ENCODE measurements at regions not wholly inside any gene's neighbourhood (a gene's known extent, or its start where the extent isn't known, plus 50 kb on each side); places are given as distances from the start of the nearest gene placed in this dataset.

DNA sequence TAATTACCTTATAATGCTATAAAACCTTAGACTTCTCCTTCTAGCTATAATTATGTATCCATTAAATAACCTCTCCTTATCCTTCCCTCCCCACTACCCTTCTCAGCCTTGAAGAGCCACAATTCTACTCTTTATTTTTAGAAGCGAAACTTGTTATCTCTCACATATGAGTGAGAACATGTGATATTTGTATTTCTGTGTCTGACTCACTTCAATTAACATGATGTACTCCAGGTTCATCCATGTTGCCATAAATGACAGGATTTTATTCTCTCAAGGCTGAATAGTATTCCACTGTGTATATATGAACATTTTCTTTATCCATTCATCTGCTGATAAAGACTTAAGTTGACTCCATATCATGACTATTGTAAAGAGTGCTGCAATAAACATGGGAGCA, 485.6 kb downstream of the FLRT2 start:
- DNase-seq, result no peak

DNA sequence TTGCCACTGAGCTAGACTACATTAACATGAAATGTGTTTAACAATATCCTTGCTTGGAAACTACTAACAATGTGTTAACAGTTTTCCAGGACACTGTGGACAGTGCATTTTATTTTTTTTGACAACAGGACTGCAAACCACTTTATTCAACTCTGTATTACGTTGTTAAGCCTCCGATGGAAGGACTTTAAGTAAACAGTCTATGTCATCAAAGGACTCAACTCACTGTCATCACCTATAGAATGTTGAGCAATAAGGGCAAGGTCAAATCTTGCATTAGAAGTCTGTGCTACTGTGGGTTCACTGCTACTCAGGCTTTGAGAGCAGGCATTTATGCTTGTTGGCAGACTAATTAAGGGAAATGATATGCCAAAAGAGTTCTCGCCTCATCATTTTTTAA, 483.7 kb downstream of the FLRT2 start:
- no peak for DNase-seq

DNA sequence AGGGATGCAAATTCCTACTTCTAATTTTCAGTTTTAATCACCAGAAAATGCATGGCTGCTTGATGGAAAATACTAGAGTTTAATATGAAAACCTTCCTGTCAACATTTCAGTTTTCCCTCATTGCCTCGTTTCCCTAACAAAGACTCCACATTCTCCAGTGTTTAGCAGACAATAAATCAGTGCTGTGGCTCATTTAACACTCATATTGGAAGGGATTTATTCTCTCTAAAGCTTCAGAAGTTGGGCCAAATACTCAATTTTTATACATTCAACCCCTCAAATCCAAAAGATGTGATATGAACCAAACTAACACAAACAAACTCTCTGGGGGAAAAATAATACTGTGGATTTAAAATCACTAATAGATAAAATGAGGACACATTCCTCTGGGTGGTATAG, 482.5 kb downstream of the FLRT2 start:
- no peak for DNase-seq

DNA sequence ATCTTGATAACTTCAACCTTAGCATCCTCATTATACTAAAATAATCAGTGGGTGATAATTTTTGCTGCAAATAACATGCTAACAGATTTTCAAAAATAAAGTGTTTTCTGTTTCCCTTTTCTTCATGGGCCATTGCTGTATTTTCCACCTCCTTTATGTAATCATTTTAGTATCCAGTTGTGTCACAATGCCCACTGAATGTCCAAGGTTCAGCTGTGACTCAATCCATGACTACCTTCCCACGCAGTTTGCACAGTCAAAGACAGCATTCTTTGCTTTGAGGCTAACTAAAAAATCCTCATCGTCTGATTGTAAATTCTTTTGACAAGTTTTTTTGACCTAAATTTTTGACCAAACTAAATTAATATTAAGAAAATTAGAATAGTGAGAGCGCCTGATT, 474.1 kb downstream of the FLRT2 start:
- no peak for DNase-seq

- DNase-seq, result no peak
These were observed 466.6 kb downstream of the FLRT2 start for GRCh38 chr14:85996551-85996950.

- no peak for DNase-seq
These were observed 461.2 kb downstream of the FLRT2 start for GRCh38 chr14:85991156-85991555.

DNA sequence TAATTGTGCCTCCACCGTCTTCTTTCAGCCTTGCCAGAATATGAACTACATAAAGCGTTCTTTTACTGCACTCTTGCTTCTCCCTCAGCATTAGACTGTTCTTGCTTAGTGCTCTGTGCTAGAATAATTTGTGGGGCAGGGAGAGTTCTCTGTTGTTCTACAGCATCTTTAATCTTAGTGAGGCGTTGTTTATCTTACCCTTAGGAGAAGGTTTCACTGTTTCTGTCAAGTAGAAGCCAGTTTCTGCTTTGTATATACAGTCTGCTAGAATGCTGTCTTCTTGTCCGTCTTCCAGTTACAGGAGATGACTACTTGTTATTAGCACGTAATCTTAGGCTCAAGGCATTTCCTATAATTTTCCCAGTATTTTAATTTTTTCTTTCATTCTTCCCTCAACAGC, 458.0 kb downstream of the FLRT2 start:
- no peak for DNase-seq

DNA sequence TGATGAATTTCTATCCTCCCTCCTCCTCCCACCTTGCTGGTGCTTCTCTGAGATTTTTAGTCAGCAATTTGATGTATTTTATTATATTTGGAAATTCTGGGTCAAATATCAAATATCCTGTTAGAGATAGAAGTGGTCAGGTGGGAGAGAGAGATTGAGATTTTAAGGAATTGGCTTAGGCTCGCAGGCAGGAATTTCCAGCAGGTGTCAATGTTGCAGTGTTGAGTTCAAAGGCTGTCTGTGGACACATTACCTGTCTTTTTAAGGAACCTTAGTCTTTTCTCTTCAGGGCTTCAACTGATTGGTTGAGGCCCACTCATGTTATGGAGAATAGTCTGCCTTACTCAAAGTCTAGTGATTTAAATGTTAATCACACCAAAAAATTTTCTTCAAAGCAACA, 457.3 kb downstream of the FLRT2 start:
- no peak for DNase-seq

GRCh38 chr14:85978582-85979250, 448.8 kb downstream of the FLRT2 start:
- DNase-seq, result no peak

GRCh38 chr14:85974602-85975001, 444.7 kb downstream of the FLRT2 start:
- DNase-seq, result no peak

DNA sequence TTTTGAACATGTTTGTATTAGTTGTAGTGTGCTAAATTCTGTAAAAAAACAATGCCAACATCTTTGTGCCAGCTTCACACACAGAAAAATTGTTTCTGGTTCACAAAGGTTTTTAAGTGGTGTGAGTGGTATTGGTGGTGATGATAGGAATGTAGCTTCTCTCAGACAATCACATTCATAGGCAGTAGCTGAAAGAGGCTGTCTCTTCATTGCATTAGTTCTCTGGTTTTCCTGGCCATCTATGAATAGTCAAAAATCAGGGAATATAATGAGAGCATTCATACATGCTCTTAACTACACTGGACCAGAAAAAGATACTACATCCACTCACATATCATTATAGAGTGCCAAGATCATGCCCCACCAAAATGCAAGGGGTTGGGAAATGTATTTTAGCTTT, 433.5 kb downstream of the FLRT2 start:
- DNase-seq, result no peak

GRCh38 chr14:85960756-85961155, 430.8 kb downstream of the FLRT2 start:
- no peak for DNase-seq

GRCh38 chr14:85959063-85959462, 429.1 kb downstream of the FLRT2 start:
- no peak for DNase-seq

GRCh38 chr14:85958069-85958468, 428.1 kb downstream of the FLRT2 start:
- DNase-seq, result no peak

GRCh38 chr14:85953265-85953664, 423.3 kb downstream of the FLRT2 start:
- no peak for DNase-seq

- DNase-seq, result no peak
These were observed 418.2 kb downstream of the FLRT2 start for GRCh38 chr14:85948153-85948552.

GRCh38 chr14:85947461-85948139, 417.7 kb downstream of the FLRT2 start:
- no peak for DNase-seq

DNA sequence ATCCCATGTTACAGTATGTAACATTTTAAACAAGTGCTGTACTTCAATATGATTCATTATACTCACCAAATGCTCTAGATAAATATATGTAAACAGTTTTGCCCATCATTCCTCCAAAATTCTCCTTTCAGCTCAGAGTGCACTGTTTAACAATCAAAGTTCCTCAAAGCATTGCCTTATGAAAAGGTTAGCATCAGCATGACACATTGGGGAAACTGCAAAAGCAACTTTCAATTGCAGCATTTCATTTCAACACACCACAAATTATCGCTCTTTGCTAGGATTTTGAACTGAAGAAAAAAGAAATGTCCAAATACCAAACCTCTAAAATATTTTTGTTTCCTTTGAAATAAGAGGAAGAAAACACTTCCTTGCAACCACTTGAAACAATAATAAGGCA, 413.2 kb downstream of the FLRT2 start:
- DNase-seq, result no peak

GRCh38 chr14:85934886-85935254, 404.9 kb downstream of the FLRT2 start:
- DNase-seq, result no peak

DNA sequence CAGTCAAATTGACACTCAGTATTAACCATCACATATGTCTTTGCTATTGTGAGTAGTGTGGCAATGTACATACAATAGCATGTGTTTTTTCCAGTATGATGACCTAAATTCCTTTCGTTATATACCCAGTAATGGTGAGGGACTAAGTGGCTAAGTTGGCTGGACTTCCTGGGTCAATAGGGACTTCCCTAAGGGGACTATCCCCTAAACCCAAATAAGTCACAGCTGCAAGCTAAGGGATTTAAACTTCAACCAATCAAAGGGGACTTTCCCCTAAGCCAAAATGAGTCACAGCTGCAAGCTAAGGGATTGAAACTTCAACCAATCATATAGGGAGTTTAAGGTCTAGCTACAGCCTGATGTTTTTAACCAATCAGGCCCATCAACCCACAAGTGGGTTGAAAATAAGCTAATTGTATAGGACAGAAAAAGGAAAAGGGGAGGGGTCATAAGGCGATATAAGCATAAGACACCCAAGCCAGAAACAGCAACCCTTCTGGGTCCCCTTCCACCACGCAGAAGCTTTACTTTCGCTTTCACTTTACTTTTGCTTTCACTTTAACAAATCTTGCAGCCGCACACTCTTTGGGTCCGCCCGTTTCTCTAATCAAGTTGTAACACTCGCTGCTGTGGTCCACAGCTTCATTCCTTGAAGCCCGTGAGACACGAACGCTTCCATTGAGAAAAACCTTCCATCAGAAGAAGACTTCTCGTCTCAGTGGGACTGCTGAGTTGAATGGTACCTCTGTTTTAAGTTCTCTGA, 404.4 kb downstream of the FLRT2 start:
- DNase-seq, result peak; percentile 28

- DNase-seq, result no peak
These were observed 391.3 kb downstream of the FLRT2 start for GRCh38 chr14:85921241-85921640.

- DNase-seq, result no peak
These were observed 387.8 kb downstream of the FLRT2 start for GRCh38 chr14:85917716-85918115.

GRCh38 chr14:85915711-85916110, 385.8 kb downstream of the FLRT2 start:
- no peak for DNase-seq

GRCh38 chr14:85912141-85912540, 382.2 kb downstream of the FLRT2 start:
- DNase-seq, result no peak

Measured in stimulated activated CD4-positive, alpha-beta T cell treated with anti-CD3 and anti-CD28 coated beads, Interleukin-12 subunit alpha, Interleukin-12 subunit beta, amount 100 ng/mL, for 4 hours (primary cell).